Tibial nerve (tissue), 4 donors: ENCODE measurements at regions not wholly inside any gene's neighbourhood (a gene's known extent, or its start where the extent isn't known, plus 50 kb on each side); places are given as distances from the start of the nearest gene placed in this dataset.

Experiments used
- EP300 ChIP-seq, 2 donors: sonication (generic); formaldehyde crosslinking; IDR thresholded peaks; one replicate each; pipeline ENCODE4 v1.6.1; 2017; ENCODE audit warnings: antibody characterized with exemption in 2 of 2, mild to moderate bottlenecking in 1 of 2
- POLR2A ChIP-seq, 2 donors: fragments of 450-650 bp; IDR thresholded peaks; one replicate each; pipeline ENCODE4 v1.6.1; 2017; ENCODE audit warnings: antibody characterized with exemption in 2 of 2, mild to moderate bottlenecking in 2 of 2, moderate library complexity in 2 of 2
- TF ChIP-seq, protein P1 (sequence below), 5 experiments: fragments of 200-600 bp in 3 of 5; fragments of 450-650 bp in 2 of 5; sonication (generic) in 3 of 5; IDR thresholded peaks; one replicate each; pipeline ENCODE4 v1.5.1; 2016 to 2019; ENCODE audit warnings: antibody characterized with exemption in 5 of 5, mild to moderate bottlenecking in 3 of 5, moderate library complexity in 2 of 5

DNA sequence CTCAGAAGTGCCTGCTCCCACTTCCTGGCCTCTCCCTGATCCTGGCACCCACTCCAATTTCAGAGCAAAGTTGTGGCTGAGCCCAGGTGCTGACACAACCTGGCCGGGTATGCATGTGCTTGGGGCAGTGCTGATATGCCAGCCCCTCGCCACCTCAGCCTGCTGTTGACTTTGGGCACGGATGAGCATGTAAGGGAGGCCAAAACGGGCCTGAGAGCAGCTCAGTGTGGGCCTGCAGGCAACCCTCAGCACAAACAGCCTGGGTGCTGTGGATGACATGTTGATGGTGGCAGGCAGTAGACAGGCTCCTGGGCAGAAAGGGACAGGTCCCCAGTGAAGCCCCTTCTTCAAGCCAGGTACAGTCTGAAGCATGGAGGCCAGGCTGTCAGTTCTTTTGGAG is 553.6 kb upstream of the FSIP2 start:
- TF ChIP-seq, protein P1, sequence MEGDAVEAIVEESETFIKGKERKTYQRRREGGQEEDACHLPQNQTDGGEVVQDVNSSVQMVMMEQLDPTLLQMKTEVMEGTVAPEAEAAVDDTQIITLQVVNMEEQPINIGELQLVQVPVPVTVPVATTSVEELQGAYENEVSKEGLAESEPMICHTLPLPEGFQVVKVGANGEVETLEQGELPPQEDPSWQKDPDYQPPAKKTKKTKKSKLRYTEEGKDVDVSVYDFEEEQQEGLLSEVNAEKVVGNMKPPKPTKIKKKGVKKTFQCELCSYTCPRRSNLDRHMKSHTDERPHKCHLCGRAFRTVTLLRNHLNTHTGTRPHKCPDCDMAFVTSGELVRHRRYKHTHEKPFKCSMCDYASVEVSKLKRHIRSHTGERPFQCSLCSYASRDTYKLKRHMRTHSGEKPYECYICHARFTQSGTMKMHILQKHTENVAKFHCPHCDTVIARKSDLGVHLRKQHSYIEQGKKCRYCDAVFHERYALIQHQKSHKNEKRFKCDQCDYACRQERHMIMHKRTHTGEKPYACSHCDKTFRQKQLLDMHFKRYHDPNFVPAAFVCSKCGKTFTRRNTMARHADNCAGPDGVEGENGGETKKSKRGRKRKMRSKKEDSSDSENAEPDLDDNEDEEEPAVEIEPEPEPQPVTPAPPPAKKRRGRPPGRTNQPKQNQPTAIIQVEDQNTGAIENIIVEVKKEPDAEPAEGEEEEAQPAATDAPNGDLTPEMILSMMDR (IDR thresholded peaks at IDR 0.05): no peak
- TF ChIP-seq POLR2A (IDR thresholded peaks at IDR 0.05): no peak
- no peak for TF ChIP-seq EP300 (IDR thresholded peaks at IDR 0.05)
